HepG2 (cell line): ENCODE measurements at regions not wholly inside any gene's neighbourhood (a gene's known extent, or its start where the extent isn't known, plus 50 kb on each side); places are given as distances from the start of the nearest gene placed in this dataset.

Source experiments
- AFF4 ChIP-seq: sonication (generic); formaldehyde crosslinking; IDR thresholded peaks from 2 replicates; pipeline ENCODE4 v1.4.0; 2020; ENCODE audit warnings: missing genetic modification reagents
- BCL3 ChIP-seq: sonication (generic); formaldehyde crosslinking; IDR thresholded peaks from 2 replicates; pipeline ENCODE4 v1.5.1; 2020; ENCODE audit warnings: mild to moderate bottlenecking, missing genetic modification reagents, moderate library complexity
- MXD4 ChIP-seq: IDR thresholded peaks from 2 replicates; pipeline ENCODE4 v1.6.1; 2016; ENCODE audit warnings: mild to moderate bottlenecking, missing biosample characterization, missing genetic modification reagents
- SMAD9 ChIP-seq: sonication (generic); formaldehyde crosslinking; IDR thresholded peaks from 2 replicates; pipeline ENCODE4 v1.5.1; 2020; ENCODE audit warnings: mild to moderate bottlenecking, missing genetic modification reagents
- ZNF142 ChIP-seq: sonication (generic); formaldehyde crosslinking; IDR thresholded peaks from 2 replicates; pipeline ENCODE4 v1.4.0; 2020; ENCODE audit warnings: missing genetic modification reagents
- ZNF547 ChIP-seq: sonication (generic); formaldehyde crosslinking; IDR thresholded peaks from 2 replicates; pipeline ENCODE4 v1.5.1; 2020; ENCODE audit warnings: mild to moderate bottlenecking, missing genetic modification reagents

- TF ChIP-seq BCL3: no peak
- no peak for TF ChIP-seq ZNF142
- no peak for TF ChIP-seq MXD4 (CRISPR knock-in tag)
- no peak for TF ChIP-seq SMAD9 (CRISPR knock-in tag)
- TF ChIP-seq AFF4: no peak
- TF ChIP-seq ZNF547: no peak
Observed at GRCh38 chr4:156111686-156112085, 158.0 kb upstream of the CTSO start (continued).
